ENCODE measurements at regions not wholly inside any gene's neighbourhood (a gene's known extent, or its start where the extent isn't known, plus 50 kb on each side); places are given as distances from the start of the nearest gene placed in this dataset.

DNA sequence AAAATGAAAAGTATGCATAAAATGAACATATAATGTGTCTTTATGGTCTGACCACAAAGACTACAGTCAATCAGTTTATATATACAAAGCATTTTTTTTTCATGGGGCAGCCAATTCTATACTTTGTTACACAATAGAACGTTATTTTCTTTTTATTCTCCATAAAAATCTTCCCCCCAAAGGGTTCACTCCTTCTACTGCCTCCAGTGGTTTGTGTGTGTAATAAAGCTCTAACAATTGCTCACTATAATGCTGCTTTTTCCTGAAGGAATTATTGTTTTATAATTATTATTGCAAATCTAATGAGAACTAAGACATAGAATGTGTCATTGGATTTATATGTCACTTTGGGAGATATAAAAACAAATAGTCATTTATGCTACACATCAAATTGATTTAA, 664.1 kb upstream of the PABPC4L start:
- Histone ChIP-seq H3K4me1 (ENCODE audit: insufficient read depth) (no peaks in the 10 kb centered on the region), H3K4me3 (no peak overlapping the region), H4K20me1 (replicated peaks; ENCODE audit: insufficient read depth) (no peaks in the 10 kb centered on the region), H3K4me2 (no peak overlapping the region), H3K9me2 (ENCODE audit: insufficient read depth) (no peaks in the 10 kb centered on the region), H3K27ac (ENCODE audit: low read depth) (no peak overlapping the region), H3F3A (replicated peaks; ENCODE audit: low read depth) (no peaks in the 10 kb centered on the region), H3K27me3 (ENCODE audit: insufficient read depth) (no peaks in the 10 kb centered on the region), H3K79me2 (replicated peaks; ENCODE audit: insufficient read depth) (no peaks in the 10 kb centered on the region), H3K36me3 (ENCODE audit: insufficient read depth) (no peaks in the 10 kb centered on the region), H2AFZ (no peak overlapping the region)
- Mint-ChIP-seq H3K9me3 (no peaks in the 10 kb centered on the region; the same call in 2 of the 3 replicates), H3K27me3 (ENCODE audit: insufficient read depth, low read depth, poor library complexity) (no peaks in the 10 kb centered on the region), H3K27ac (no peak overlapping the region), H3K4me1 (no peaks in the 10 kb centered on the region), H3K4me3 (no peak overlapping the region), H3K36me3 (ENCODE audit: low read depth) (no peaks in the 10 kb centered on the region)
- DNase-seq (ENCODE audit: low spot score) (peak; percentile 8), ATAC-seq (no peak)
- TF ChIP-seq, protein P1, sequence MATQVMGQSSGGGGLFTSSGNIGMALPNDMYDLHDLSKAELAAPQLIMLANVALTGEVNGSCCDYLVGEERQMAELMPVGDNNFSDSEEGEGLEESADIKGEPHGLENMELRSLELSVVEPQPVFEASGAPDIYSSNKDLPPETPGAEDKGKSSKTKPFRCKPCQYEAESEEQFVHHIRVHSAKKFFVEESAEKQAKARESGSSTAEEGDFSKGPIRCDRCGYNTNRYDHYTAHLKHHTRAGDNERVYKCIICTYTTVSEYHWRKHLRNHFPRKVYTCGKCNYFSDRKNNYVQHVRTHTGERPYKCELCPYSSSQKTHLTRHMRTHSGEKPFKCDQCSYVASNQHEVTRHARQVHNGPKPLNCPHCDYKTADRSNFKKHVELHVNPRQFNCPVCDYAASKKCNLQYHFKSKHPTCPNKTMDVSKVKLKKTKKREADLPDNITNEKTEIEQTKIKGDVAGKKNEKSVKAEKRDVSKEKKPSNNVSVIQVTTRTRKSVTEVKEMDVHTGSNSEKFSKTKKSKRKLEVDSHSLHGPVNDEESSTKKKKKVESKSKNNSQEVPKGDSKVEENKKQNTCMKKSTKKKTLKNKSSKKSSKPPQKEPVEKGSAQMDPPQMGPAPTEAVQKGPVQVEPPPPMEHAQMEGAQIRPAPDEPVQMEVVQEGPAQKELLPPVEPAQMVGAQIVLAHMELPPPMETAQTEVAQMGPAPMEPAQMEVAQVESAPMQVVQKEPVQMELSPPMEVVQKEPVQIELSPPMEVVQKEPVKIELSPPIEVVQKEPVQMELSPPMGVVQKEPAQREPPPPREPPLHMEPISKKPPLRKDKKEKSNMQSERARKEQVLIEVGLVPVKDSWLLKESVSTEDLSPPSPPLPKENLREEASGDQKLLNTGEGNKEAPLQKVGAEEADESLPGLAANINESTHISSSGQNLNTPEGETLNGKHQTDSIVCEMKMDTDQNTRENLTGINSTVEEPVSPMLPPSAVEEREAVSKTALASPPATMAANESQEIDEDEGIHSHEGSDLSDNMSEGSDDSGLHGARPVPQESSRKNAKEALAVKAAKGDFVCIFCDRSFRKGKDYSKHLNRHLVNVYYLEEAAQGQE (IDR thresholded peaks at IDR 0.05; ENCODE audit: unreplicated experiment) = no peak
- TF ChIP-seq, protein P2, sequence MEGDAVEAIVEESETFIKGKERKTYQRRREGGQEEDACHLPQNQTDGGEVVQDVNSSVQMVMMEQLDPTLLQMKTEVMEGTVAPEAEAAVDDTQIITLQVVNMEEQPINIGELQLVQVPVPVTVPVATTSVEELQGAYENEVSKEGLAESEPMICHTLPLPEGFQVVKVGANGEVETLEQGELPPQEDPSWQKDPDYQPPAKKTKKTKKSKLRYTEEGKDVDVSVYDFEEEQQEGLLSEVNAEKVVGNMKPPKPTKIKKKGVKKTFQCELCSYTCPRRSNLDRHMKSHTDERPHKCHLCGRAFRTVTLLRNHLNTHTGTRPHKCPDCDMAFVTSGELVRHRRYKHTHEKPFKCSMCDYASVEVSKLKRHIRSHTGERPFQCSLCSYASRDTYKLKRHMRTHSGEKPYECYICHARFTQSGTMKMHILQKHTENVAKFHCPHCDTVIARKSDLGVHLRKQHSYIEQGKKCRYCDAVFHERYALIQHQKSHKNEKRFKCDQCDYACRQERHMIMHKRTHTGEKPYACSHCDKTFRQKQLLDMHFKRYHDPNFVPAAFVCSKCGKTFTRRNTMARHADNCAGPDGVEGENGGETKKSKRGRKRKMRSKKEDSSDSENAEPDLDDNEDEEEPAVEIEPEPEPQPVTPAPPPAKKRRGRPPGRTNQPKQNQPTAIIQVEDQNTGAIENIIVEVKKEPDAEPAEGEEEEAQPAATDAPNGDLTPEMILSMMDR (conservative IDR thresholded peaks at IDR 0.05; ENCODE audit: low read depth in 2 of 2) = peak in 1 of 2 experiments; percentile 59; a peak in 3 of 4 replicates

DNA sequence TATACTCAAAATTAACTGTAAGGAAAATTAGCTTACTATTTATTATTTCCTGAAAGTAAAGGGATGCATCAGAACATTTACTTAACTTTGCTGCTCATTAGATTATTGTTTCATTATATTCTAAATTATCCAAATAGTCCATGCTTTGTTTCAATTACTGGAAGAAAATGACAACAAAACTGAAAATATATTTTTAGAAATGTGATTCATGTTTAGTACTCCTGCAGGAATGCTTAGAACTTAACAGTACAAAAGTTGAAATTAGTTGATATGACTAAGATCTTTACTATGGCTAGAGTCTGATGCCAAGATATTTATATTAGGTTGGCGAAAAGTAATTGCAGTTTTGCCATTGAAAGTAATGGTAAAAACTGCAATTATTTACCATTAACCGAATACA, 660.5 kb upstream of the PABPC4L start:
- no peak overlapping the region for H3K4me2 ChIP-seq
- TF ChIP-seq, protein P3, sequence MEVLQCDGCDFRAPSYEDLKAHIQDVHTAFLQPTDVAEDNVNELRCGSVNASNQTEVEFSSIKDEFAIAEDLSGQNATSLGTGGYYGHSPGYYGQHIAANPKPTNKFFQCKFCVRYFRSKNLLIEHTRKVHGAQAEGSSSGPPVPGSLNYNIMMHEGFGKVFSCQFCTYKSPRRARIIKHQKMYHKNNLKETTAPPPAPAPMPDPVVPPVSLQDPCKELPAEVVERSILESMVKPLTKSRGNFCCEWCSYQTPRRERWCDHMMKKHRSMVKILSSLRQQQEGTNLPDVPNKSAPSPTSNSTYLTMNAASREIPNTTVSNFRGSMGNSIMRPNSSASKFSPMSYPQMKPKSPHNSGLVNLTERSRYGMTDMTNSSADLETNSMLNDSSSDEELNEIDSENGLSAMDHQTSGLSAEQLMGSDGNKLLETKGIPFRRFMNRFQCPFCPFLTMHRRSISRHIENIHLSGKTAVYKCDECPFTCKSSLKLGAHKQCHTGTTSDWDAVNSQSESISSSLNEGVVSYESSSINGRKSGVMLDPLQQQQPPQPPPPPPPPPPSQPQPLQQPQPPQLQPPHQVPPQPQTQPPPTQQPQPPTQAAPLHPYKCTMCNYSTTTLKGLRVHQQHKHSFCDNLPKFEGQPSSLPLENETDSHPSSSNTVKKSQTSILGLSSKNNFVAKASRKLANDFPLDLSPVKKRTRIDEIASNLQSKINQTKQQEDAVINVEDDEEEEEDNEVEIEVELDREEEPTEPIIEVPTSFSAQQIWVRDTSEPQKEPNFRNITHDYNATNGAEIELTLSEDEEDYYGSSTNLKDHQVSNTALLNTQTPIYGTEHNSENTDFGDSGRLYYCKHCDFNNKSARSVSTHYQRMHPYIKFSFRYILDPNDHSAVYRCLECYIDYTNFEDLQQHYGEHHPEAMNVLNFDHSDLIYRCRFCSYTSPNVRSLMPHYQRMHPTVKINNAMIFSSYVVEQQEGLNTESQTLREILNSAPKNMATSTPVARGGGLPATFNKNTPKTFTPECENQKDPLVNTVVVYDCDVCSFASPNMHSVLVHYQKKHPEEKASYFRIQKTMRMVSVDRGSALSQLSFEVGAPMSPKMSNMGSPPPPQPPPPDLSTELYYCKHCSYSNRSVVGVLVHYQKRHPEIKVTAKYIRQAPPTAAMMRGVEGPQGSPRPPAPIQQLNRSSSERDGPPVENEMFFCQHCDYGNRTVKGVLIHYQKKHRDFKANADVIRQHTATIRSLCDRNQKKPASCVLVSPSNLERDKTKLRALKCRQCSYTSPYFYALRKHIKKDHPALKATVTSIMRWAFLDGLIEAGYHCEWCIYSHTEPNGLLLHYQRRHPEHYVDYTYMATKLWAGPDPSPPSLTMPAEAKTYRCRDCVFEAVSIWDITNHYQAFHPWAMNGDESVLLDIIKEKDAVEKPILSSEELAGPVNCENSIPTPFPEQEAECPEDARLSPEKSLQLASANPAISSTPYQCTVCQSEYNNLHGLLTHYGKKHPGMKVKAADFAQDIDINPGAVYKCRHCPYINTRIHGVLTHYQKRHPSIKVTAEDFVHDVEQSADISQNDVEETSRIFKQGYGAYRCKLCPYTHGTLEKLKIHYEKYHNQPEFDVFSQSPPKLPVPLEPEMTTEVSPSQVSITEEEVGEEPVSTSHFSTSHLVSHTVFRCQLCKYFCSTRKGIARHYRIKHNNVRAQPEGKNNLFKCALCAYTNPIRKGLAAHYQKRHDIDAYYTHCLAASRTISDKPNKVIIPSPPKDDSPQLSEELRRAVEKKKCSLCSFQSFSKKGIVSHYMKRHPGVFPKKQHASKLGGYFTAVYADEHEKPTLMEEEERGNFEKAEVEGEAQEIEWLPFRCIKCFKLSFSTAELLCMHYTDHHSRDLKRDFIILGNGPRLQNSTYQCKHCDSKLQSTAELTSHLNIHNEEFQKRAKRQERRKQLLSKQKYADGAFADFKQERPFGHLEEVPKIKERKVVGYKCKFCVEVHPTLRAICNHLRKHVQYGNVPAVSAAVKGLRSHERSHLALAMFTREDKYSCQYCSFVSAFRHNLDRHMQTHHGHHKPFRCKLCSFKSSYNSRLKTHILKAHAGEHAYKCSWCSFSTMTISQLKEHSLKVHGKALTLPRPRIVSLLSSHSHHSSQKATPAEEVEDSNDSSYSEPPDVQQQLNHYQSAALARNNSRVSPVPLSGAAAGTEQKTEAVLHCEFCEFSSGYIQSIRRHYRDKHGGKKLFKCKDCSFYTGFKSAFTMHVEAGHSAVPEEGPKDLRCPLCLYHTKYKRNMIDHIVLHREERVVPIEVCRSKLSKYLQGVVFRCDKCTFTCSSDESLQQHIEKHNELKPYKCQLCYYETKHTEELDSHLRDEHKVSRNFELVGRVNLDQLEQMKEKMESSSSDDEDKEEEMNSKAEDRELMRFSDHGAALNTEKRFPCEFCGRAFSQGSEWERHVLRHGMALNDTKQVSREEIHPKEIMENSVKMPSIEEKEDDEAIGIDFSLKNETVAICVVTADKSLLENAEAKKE (CRISPR knock-in tag; IDR thresholded peaks at IDR 0.05) = no peak
- TF ChIP-seq ZNF114 (CRISPR knock-in tag; IDR thresholded peaks at IDR 0.05) (no peak), JUNB (IDR thresholded peaks at IDR 0.05; ENCODE audit: unreplicated experiment) (no peak)
- TF ChIP-seq, protein P1 (IDR thresholded peaks at IDR 0.05; ENCODE audit: unreplicated experiment) = no peak

More for the DNA sequence above, 660.5 kb upstream of the PABPC4L start:
- DNase-seq (ENCODE audit: low spot score) (no peak), ATAC-seq (no peak)
- Mint-ChIP-seq H3K36me3 (ENCODE audit: low read depth) (no peaks in the 10 kb centered on the region), H3K27ac (no peak overlapping the region), H3K9me3 (no peaks in the 10 kb centered on the region), H3K4me3 (no peak overlapping the region), H3K27me3 (ENCODE audit: insufficient read depth, low read depth, poor library complexity) (no peaks in the 10 kb centered on the region), H3K4me1 (no peaks in the 10 kb centered on the region)
- Histone ChIP-seq H3F3A (replicated peaks; ENCODE audit: low read depth) (no peaks in the 10 kb centered on the region), H3K79me2 (replicated peaks; ENCODE audit: insufficient read depth) (no peaks in the 10 kb centered on the region), H2AFZ (no peak overlapping the region), H3K27ac (ENCODE audit: low read depth) (no peak overlapping the region), H3K4me3 (no peak overlapping the region), H4K20me1 (replicated peaks; ENCODE audit: insufficient read depth) (no peaks in the 10 kb centered on the region), H3K9me2 (ENCODE audit: insufficient read depth) (no peaks in the 10 kb centered on the region), H3K27me3 (ENCODE audit: insufficient read depth) (no peaks in the 10 kb centered on the region), H3K4me1 (ENCODE audit: insufficient read depth) (no peaks in the 10 kb centered on the region), H3K36me3 (ENCODE audit: insufficient read depth) (no peaks in the 10 kb centered on the region)
